DMS53 (cell line): ENCODE measurements at regions not wholly inside any gene's neighbourhood (a gene's known extent, or its start where the extent isn't known, plus 50 kb on each side); places are given as distances from the start of the nearest gene placed in this dataset.
"Not testable (repeated sequence)": the region's sequence is repeated elsewhere in the genome, so short reads cannot be mapped to it uniquely, and the experiment has no call there.

Experiments used
- DNase-seq: peaks from one replicate; lab custom pipeline; 2025; lab: John Stamatoyannopoulos, UW

DNA sequence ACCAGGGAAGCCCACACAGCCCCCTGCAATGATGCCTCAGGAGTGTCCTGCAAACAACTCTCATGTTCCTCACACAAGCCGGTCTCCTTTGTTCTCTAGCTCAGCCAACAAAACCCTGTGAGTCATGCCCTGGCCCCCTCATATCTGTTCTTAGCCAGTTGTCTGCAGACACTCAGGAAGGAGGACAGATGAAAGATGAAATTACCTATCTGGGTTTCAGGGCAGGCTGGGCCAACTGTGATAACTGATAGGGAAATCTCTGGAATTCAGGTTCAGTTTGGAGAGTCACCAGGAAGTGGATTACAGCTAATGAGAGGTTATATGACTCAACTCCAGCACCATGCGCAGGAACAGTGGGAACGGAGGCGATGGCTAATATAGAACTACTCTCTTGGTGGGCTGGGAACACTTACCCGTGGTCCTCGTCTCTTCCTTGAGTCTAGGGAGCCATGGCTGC, 352.0 kb upstream of the ADAMTS9 start:
- DNase-seq, result peak; percentile 55

DNA sequence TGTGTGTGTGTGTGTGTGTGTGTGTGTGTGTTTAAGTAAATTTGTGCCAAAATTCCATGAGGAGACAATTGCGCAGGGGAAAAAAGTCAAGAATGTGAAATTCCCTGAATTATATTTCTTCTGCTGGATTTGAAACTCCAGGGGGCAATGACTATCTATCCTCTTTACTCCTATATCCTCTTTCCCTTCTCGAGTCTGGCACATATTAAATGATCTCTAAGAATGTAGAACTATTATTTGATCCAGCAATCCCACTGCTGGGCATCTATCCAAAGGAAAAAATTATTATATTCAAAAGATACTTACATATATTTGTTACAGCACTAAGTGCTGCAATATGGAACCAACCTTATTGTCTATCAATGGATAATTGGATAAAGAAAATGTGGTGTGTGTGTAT, 350.1 kb upstream of the ADAMTS9 start:
- no peak for DNase-seq

DNA sequence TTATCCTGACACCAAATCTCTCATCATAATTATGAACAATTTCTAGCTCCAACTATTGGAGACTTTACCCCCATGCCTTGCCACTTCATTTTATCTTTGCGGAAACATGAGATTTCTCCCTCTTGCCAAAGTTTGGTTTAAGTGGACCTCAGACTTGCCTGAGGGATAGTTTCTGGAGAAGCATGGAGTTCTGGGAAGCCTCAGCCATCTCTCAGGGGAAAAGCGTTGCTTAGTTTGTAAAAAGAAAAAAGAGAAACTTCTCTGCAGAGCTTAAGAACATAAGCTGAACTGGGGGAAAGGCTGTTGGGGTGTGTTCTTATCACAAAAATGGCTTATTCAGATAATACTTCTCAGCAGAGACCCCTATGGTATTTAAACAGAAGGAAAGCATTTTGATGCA, 347.4 kb upstream of the ADAMTS9 start:
- no peak for DNase-seq

DNA sequence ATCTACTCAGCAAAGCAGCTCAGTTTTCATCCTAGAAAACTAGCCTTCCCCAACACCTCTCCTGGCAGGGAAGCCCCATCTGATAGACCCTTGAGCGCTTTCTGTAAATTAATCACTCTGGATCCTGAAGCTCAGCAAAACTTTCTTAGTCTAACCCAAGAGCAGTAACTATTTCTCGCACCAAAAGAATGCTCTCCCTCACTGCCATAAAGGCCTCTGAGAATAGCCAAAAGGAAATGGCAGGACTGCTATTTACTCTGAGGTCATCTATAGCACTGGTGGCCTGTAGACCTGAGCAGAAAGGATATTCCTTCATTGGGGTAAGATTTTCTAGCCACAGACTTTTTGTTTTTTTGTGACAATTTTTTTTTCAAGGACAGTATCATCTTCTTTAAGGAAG, 345.8 kb upstream of the ADAMTS9 start:
- no peak for DNase-seq

DNA sequence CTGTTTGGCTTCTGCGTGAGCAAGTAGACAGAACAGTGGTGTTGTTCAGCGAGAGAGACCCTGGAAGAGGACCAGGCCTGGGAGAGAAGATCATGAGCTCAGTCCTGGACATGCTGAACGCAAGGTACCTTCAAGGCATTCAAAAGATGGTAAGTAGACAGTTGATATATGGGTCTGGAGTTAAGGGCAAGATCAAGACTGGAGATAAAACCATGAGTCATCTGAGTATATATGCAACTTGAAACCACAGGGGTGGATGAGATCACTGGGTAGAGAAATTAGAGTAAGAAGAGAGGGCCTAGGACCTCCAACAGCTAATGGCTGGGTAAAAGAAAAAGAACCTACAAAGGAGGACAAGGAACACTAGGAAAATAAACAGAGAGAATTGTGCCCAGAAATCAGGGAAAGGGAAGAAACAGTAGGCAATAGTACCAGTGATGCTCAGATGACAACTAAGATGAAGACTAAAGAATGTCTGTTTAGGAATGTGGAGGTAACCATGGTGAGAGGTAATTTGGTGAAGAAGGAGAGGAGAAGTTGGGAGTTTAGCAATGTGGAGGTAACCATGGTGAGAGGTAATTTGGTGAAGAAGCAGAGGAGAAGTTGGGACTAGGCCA, 343.2 kb upstream of the ADAMTS9 start:
- peak; percentile 33 for DNase-seq

DNA sequence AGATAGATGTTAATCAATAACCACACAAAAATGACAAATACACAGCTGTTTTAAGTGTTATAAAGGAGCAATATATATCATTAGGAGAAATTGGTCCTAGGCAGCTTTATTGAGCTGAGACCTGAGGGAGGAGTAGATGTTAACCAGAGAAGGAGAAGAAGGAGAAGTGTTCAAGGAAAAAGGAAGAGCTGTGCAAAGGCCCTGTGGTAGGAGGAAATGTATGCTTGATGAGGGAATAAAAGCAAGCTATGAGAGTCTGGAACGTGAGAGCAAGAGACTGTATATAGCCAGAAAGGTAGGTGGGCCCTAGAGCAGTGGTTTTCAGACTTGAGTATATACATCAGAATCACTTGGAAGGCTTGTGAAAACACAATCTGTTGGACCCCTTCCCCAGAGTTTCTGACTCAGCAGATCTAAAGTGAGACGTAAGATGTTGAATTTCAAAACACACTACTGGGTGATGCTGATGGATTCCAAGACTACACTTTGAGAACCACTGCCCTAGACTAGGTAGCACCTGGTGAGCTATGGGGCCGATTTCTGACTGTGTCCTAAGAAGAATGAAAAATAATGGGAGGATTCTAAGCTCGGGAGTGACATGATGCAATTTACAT, 342.3 kb upstream of the ADAMTS9 start:
- DNase-seq, result no peak

DNA sequence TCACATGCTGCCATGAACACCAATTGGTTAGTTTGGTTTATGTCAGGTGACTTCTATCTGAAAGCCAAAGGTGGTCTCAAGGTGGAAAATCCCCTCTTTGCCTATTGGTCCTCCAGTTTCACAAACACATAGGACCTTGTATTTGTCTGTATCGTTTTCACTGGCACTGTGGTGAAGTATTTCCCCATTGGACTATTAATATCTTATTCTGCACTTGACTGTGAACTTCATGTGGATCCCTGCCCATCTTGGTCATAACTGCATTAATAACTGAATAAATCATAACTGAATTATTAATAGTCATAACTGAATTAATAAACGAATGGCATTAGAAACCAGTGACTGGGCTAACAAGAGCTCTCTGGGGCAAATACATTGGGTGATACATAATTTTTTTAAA, 341.3 kb upstream of the ADAMTS9 start:
- no peak for DNase-seq

DNA sequence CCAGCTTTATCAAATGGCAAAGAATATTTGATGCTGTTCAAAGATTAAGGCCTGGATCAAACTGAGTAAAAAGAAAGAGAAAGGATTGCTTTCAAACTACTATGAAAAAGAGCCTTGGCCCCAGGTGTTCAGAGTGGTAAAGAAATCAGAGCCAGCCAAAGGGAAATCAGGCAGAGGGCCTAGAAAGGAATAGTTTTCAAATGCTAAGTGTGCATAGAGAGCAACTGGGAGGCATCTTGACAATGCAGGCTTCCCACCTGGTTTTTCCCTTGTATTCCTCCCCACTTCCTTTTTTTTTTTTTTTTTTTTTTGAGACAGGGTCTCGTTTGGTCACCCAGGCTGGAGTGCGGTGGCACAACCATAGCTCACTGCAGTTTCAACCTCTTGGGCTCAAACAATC, 340.2 kb upstream of the ADAMTS9 start:
- DNase-seq, result no peak

DNA sequence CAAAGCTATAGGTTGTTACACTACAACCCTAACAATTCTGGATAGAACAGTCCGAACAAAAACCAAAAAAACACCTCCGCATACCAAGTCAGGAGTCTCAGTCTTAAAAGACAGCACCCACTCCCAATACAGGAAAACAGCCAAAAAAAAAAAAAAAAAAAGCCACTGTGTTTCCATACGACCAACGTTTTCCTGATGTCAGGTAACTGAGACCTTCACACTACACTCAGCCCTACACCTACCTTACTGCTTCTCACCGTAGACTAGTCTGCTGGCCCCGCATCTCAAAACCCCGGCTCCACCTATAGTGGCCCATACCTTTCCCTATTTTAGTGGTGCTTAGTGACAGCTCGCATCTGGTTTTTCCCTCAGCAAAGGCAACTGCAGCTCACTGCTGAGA, 339.5 kb upstream of the ADAMTS9 start:
- no peak for DNase-seq

DNA sequence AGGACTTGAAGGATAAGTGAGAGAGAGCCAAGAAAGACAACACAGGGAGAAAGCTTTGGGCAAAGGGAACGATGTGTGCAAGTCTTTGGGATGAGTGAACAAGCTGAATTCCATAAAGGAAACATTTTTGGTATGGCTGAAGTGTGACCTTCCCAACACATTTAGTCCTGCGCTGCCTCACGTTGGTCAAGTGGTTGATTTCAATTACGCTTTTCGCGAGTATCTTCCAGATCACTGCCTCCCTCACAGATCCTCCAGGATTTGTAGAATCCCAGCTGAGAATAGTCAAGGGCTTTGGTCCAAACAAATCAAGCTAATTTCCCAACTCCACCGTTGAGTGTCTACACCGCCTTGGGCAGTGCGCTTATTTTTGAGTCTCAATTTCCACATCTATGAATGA, 338.4 kb upstream of the ADAMTS9 start:
- peak; percentile 1 for DNase-seq

DNA sequence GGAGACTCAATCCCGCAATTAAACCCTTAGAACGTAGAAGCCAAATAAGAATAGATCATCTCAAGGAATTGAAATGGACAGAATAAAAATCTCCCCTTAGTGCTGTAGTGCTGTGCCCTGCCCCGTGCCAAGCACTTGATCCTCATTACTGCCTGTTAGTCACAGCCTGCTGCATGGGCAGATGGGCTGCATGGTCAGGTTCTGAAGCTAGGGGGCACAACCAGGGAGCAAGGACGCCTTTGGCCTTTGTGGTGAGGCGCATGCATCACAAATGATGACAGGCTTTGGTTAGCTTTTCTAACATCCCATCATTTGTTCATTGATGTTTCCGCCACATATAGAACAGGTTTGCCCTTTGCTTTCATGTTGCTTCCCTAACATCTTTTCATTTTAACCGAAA, 336.3 kb upstream of the ADAMTS9 start:
- DNase-seq, result no peak

DNA sequence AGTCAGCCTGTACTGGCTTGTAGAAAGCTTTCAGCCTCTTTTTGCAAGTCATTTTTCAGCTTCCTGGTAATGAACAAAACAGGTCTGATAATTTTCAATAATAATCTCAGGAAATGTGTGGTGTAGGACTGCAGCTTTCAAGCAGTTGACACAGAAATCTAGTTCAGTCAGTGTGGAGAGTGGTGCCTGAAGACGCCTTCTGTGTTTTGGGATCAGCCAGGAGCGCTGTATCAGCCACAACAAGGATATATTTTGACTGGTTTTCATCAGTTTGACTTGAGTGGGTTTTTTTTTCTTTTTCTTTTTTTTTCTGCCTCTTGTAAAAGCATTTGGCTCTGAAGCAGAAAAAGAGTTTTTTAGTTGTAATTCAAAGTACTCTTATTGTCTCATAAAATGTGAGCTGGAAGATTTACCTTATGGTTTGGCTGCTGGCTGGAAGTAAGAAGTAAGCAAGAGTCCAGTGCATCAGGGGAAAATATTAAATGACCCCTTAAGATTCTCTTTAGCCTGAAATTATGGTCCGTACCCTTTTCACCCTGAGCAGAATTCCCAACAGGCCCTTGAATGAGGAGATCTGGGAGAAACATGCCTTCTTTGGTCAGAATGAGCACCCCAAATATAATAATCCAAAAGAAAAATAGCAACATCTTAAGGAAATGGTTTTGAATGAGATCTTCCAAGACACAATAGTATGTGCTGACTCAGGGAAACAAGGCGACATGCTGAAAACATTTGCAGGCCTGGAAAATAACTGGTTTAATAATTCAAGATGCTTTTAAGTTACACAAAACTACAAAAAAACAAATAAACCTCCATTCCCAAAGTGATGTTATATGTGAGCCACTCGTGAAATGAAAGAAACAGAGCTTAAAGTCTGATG, 332.7 kb upstream of the ADAMTS9 start:
- DNase-seq, result peak; percentile 0

DNA sequence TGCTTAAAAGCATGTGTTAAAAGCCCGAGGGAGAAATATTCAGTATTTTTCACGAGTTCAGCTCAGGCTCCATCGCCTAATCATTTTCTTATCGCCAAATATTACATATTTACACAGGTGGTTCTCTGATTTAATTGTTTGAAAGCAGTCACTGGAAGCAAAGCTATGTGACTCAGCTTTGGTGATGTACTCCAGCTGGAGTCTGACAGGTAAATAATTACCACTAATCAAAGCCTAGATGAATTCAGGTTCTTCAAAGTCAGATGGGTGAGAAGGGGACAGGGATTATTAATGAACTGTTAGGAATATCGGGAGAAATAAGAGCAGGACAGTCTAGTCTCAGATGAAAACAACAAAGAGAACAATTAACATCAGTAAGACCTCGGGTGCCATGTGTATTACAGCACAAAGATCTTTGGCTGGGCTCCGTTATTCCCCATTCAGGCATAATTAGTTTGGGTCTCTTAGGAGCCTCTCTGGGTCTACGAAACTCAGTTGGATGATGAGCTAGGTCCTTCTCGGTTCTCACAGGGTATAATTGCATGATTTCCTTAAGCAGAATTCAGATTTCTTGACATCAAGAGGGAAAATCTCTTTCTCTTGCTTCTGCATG, 331.7 kb upstream of the ADAMTS9 start:
- peak; percentile 43 for DNase-seq

DNA sequence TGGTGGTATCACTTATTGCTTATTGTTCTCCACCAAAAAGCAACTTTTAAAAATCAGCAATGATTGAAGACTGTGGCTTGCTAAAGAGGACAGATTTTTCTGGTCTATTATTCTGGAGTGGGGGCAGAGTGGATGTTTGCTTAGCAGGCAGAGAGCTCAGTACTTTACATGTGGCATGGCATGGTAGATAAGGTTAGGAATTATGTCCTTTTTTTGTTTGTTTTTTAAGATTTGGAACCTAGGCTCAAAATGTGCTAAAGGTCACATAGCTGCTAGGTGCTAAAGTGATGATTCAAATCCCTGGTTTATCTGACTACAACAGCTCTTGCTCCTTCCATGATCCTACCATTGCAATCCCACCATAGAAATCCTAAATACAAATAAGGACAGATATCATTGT, 331.0 kb upstream of the ADAMTS9 start:
- peak; percentile 2 for DNase-seq

DNA sequence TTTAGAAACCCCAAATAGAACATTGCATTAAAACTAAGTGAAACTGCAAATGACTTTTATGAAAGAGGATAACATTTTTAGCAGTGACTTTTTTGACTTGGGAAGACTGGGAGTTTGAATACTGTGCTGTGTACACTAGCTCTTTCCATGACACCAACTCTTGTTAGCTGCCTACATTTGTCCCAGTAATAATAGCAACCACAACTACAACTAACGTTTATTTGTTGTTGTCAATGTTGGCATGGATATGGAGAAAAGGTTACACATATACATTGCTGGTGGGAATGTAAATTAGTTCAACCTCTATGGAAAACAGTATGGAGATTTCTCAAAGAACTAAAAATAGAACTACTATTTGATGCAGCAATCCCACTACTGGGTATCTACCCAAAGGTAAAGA, 329.6 kb upstream of the ADAMTS9 start:
- peak; percentile 0 for DNase-seq

DNA sequence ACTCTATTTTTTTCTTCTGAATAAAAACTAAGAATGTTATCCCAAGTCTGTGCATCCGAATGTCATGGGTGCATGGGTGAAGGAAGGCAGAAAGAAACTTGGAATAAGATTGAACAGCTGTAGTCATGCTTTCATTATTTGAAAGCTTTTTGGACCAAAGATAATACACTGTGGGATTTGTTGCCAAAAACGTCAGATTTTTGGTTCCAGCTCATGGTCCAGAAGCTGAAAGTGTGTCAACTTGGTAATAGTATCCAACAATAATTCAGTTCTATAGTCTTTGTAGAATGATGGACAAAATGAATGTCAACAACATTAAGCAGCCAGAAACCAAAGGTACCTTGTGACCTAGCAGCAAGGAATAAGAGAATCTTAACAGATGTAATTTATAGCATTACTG, 327.9 kb upstream of the ADAMTS9 start:
- no peak for DNase-seq

DNA sequence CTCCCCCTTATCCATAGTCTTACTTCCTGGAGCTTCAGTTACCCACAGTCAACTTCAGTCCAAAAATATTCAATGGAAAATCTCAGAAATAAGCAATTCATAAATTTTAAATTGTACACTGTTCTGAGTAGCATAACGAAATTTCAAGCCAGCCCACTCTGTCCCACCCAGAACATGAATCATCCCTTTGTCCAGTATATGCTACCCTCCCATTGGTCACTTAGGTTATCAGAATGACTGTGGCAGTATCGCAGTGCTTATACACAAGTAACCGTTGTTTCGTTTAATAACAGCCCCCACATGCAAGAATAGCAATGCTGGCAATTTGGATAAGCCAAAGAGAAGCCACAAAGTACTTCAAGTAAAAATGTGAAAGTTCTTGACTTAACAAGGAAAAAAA, 325.3 kb upstream of the ADAMTS9 start:
- no peak for DNase-seq

DNA sequence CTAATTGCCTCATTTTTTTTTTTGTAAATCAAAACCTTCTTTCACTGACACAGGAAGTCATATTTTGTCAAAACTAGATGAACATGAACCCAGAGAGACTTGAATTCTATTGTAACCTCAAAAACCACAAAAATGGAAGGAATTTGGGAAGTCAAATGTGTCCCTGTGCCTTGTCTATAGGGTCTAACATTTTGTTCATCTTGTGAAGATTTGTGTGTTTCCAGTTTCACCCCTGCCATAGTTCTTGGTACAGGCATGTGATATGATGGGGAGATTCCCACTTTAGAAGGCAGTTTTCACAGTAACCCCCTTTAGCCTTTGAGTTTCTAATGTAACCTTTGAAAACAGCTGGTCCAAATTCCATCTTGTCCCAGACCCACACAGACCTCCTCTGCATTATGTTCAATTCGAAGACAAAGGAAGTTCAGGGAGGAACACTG, 318.5 kb upstream of the ADAMTS9 start:
- no peak for DNase-seq

DNA sequence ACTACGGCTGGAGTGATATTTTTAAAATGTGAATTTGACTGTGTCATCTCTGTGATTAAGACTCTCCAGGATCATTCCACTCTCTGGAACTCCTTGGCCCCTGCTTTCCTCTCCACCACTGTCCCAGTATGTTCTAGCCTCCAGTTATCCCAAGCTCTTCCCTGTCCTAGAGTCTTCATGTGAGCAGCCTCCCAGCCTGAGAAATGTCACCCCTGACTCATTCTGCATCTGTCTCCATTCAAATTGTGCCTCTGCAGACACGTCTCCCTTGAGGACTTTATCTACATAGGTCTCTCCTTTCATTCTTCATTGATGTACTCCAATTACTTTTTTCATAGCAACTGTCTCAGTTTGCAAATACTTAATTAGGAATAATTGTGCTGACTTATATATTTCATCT, 317.7 kb upstream of the ADAMTS9 start:
- no peak for DNase-seq

DNA sequence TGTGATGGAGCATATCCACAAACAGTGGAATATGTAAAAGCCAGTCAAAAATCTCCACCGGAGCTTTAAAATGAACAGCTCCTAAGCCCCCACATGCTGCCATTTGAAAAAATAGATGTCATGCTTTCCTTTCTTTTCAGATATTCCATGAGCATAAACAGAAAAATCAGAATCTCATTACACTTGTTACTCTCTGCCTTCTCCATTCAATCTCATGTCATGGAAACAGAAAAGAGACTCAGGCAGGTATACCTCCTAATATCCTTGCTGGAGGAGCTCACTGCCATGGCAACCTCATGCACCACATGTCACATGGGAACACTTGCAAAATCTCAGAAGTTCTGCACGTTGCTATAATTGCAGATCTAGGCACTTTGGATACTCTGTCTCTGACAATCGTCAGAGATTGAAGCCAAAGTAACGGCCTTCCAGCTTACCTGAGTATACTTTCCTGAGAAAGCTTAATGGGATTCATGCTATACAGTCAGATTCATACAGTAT, 317.0 kb upstream of the ADAMTS9 start:
- no peak for DNase-seq

DNA sequence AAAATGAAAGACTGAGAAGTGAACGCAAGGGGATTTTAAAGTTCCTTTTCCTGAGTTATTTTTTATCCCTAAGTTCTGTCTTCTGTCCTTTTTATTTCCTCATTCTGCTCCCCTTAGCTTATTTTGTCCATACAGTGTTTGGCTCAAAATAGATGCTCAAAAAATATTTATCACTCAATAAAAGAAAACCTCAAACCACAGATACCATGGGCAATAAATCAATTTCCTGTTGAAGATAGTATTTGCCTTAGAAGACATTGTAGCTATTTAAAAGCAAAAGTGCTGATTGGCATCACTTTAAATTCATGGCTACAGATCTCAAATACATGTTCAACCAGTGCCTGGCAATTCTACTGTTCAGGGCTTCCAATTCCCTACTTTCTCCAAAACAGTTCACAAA, 316.5 kb upstream of the ADAMTS9 start:
- DNase-seq, result no peak

DNA sequence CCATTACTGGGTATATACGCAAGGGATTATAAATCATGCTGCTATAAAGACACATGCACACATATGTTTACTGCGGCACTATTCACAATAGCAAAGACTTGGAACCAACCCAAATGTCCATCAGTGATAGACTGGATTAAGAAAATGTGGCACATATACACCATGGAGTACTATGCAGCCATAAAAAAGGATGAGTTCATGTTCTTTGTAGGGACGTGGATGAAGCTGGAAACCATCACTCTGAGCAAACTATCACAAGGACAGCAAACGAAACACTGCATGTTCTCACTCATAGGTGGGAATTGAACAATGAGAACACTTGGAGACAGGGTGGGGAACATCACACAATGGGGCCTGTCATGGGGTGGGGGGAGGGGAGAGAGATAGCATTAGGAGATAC, 313.3 kb upstream of the ADAMTS9 start:
- not testable (repeated sequence) for DNase-seq

DNA sequence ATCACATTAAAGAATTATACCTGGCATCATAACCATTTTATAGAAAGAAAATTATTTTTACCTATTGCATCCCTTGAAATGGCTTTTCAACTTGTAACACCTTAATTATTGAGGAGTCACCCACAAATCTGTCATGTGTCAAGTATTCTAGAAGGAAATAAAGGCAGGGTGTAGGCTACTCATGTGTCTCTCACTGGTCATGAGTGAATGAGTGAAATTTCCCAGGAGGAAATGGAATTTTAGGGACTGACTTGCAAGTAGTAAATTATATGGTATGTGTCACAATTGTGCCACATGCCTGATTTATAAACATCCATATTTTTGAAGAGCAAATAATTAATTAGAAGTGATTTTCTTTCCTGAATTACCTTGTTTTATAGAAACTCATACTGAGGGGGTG, 310.5 kb upstream of the ADAMTS9 start:
- DNase-seq, result no peak
